HG03460 (cell line): ENCODE measurements at regions not wholly inside any gene's neighbourhood (a gene's known extent, or its start where the extent isn't known, plus 50 kb on each side); places are given as distances from the start of the nearest gene placed in this dataset.
A peak's percentile ranks its signal among the peaks of the same experiment; 100 is the strongest.

ENCODE experiments used
- ATAC-seq: cut with Tn5 transposase; IDR thresholded peaks from one replicate; pipeline ENCODE4 v1.9.1; 2021; ENCODE audit not compliant: unreplicated experiment

GRCh38 chr3:152051501-152052404, 178.3 kb downstream of the SUCNR1 start:
- ATAC-seq: peak; percentile 69

- no peak for ATAC-seq
Measured at GRCh38 chr3:152053866-152054265, 180.4 kb downstream of the SUCNR1 start.

GRCh38 chr3:152054315-152054714, 180.9 kb downstream of the SUCNR1 start:
- ATAC-seq: peak; percentile 63

- ATAC-seq: no peak
Measured at GRCh38 chr3:152056073-152056472, 182.6 kb downstream of the SUCNR1 start.

- no peak for ATAC-seq
Measured at GRCh38 chr3:152056481-152056880, 183.0 kb downstream of the SUCNR1 start.

- no peak for ATAC-seq
Measured at GRCh38 chr3:152056987-152057386, 183.5 kb downstream of the SUCNR1 start.

GRCh38 chr3:152058856-152059255, 185.4 kb downstream of the SUCNR1 start:
- no peak for ATAC-seq

- ATAC-seq: no peak
Measured at GRCh38 chr3:152060701-152061100, 187.3 kb downstream of the SUCNR1 start.

GRCh38 chr3:152061296-152061695, 187.9 kb downstream of the SUCNR1 start:
- no peak for ATAC-seq

- ATAC-seq: no peak
Measured at GRCh38 chr3:152069871-152070270, 196.4 kb downstream of the SUCNR1 start.

- no peak for ATAC-seq
Measured at GRCh38 chr3:152071315-152071714, 197.4 kb upstream of the MBNL1 start.

- ATAC-seq: no peak
Measured at GRCh38 chr3:152071924-152072323, 196.8 kb upstream of the MBNL1 start.

- no peak for ATAC-seq
Measured at GRCh38 chr3:152073267-152073666, 195.5 kb upstream of the MBNL1 start.

- no peak for ATAC-seq
Measured at GRCh38 chr3:152076148-152076547, 192.6 kb upstream of the MBNL1 start.

- ATAC-seq: no peak
Measured at GRCh38 chr3:152079980-152080379, 188.7 kb upstream of the MBNL1 start.

GRCh38 chr3:152083135-152083534, 185.6 kb upstream of the MBNL1 start:
- ATAC-seq: no peak

- no peak for ATAC-seq
Measured at GRCh38 chr3:152084441-152085158, 184.1 kb upstream of the MBNL1 start.

GRCh38 chr3:152087153-152087552, 181.6 kb upstream of the MBNL1 start:
- ATAC-seq: no peak

GRCh38 chr3:152089528-152089927, 179.2 kb upstream of the MBNL1 start:
- no peak for ATAC-seq

- no peak for ATAC-seq
Measured at GRCh38 chr3:152091725-152092124, 177.0 kb upstream of the MBNL1 start.

- no peak for ATAC-seq
Measured at GRCh38 chr3:152093901-152094300, 174.8 kb upstream of the MBNL1 start.

- ATAC-seq: no peak
Measured at GRCh38 chr3:152094406-152094805, 174.3 kb upstream of the MBNL1 start.
